ENCODE measurements at regions not wholly inside any gene's neighbourhood (a gene's known extent, or its start where the extent isn't known, plus 50 kb on each side); places are given as distances from the start of the nearest gene placed in this dataset.

- Histone ChIP-seq H3K27me3 (no peaks in the 10 kb centered on the region), H3K27ac (no peak overlapping the region), H3K36me3 (no peaks in the 10 kb centered on the region), H3K9me3 (no peaks in the 10 kb centered on the region), H3K4me3 (no peak overlapping the region), H3K4me1 (no peaks in the 10 kb centered on the region)
- ATAC-seq: no peak
- intact Hi-C loops (cut with DNase I): no loop called here
- TF ChIP-seq POLR2A (IDR thresholded peaks at IDR 0.05): no peak
- no peak for TF ChIP-seq CTCF (IDR thresholded peaks at IDR 0.05)
- no peak for DNase-seq
- WGBS (ENCODE audit: insufficient coverage, low coverage, low lambda C conversion rate, missing lambda C conversion rate): 22% methylated on average over 3 of the region's 3 CpGs
Observed at GRCh38 chr17:53353919-53354351, 468.8 kb upstream of the KIF2B start.

GRCh38 chr17:53344778-53345177, 477.9 kb upstream of the KIF2B start:
- Histone ChIP-seq H3K4me1 (no peaks in the 10 kb centered on the region), H3K9me3 (no peaks in the 10 kb centered on the region), H3K27ac (no peak overlapping the region), H3K4me3 (no peak overlapping the region), H3K27me3 (no peaks in the 10 kb centered on the region), H3K36me3 (no peaks in the 10 kb centered on the region)
- TF ChIP-seq POLR2A (IDR thresholded peaks at IDR 0.05): no peak
- TF ChIP-seq CTCF (IDR thresholded peaks at IDR 0.05): no peak
- DNase-seq (no peak), ATAC-seq (no peak)
- no CpG with 5 or more reads among the region's 1 CpG for WGBS (ENCODE audit: insufficient coverage, low coverage, low lambda C conversion rate, missing lambda C conversion rate)
- intact Hi-C loops (cut with DNase I): no loop called here

- Histone ChIP-seq H3K9me3 (no peaks in the 10 kb centered on the region), H3K4me3 (no peak overlapping the region), H3K4me1 (no peaks in the 10 kb centered on the region), H3K36me3 (no peaks in the 10 kb centered on the region), H3K27ac (no peak overlapping the region), H3K27me3 (no peaks in the 10 kb centered on the region)
- intact Hi-C loops (cut with DNase I): no loop called here
- 24% methylated on average over 3 of the region's 4 CpGs for WGBS (ENCODE audit: insufficient coverage, low coverage, low lambda C conversion rate, missing lambda C conversion rate)
- DNase-seq (no peak), ATAC-seq (no peak)
- TF ChIP-seq POLR2A (IDR thresholded peaks at IDR 0.05): no peak
- TF ChIP-seq CTCF (IDR thresholded peaks at IDR 0.05): no peak
Observed at GRCh38 chr17:53336281-53336680, 486.4 kb upstream of the KIF2B start.

GRCh38 chr17:53335443-53335842, 487.3 kb upstream of the KIF2B start:
- no peaks in the 10 kb centered on the region for H3K36me3 ChIP-seq
- WGBS (ENCODE audit: insufficient coverage, low coverage, low lambda C conversion rate, missing lambda C conversion rate): 50% methylated on average over 1 of the region's 1 CpG
- ATAC-seq (no peak), DNase-seq (no peak)
- TF ChIP-seq POLR2A (IDR thresholded peaks at IDR 0.05): no peak
- no peak for TF ChIP-seq CTCF (IDR thresholded peaks at IDR 0.05)
- H3K27me3 ChIP-seq: no peaks in the 10 kb centered on the region
- no peak overlapping the region for H3K27ac ChIP-seq
- no peak overlapping the region for H3K4me3 ChIP-seq
- no peaks in the 10 kb centered on the region for H3K9me3 ChIP-seq
- intact Hi-C loops (cut with DNase I): no loop called here
- H3K4me1 ChIP-seq: no peaks in the 10 kb centered on the region

- no peaks in the 10 kb centered on the region for H3K4me1 ChIP-seq
- no peaks in the 10 kb centered on the region for H3K36me3 ChIP-seq
- H3K27ac ChIP-seq: no peak overlapping the region
- no peaks in the 10 kb centered on the region for H3K27me3 ChIP-seq
- H3K9me3 ChIP-seq: no peaks in the 10 kb centered on the region
- no peak overlapping the region for H3K4me3 ChIP-seq
- 57% methylated on average over 2 of the region's 2 CpGs for WGBS (ENCODE audit: insufficient coverage, low coverage, low lambda C conversion rate, missing lambda C conversion rate)
- TF ChIP-seq CTCF (IDR thresholded peaks at IDR 0.05): no peak
- TF ChIP-seq POLR2A (IDR thresholded peaks at IDR 0.05): no peak
- ATAC-seq: no peak
- intact Hi-C loops (cut with DNase I): no loop called here
- DNase-seq: no peak
Observed at GRCh38 chr17:53330756-53331155, 492.0 kb upstream of the KIF2B start.
